Activated naive CD4-positive, alpha-beta T cell treated with anti-CD3 and anti-CD28 coated beads for 36 hours (primary cell): ENCODE measurements at regions not wholly inside any gene's neighbourhood (a gene's known extent, or its start where the extent isn't known, plus 50 kb on each side); places are given as distances from the start of the nearest gene placed in this dataset.

ENCODE experiments used
- CTCF ChIA-PET: fragments of 350-600 bp; sonication (Branson Sonifier 250); formaldehyde crosslinking; loops from one replicate; lab custom pipeline; 2021; ENCODE audit warnings: antibody characterized with exemption; lab: Charles Lee
- DNase-seq: peaks from one replicate; pipeline ENCODE4 v3.0.0-alpha.2; 2020
- H3K27ac Mint-ChIP-seq: one replicate; pipeline ENCODE4 v1.8.0; 2021; ENCODE audit warnings: mild to moderate bottlenecking, mixed read lengths
- H3K27me3 Mint-ChIP-seq: one replicate; pipeline ENCODE4 v1.8.0; 2021; ENCODE audit warnings: low read depth, mixed read lengths
- H3K36me3 Mint-ChIP-seq: one replicate; pipeline ENCODE4 v1.8.0; 2021; ENCODE audit warnings: low read depth, mixed read lengths
- H3K4me1 Mint-ChIP-seq: one replicate; pipeline ENCODE4 v1.8.0; 2021; ENCODE audit warnings: low read depth, mixed read lengths
- H3K4me3 Mint-ChIP-seq: one replicate; pipeline ENCODE4 v1.8.0; 2021; ENCODE audit warnings: mild to moderate bottlenecking, moderate library complexity, mixed read lengths
- H3K9me3 Mint-ChIP-seq: one replicate; pipeline ENCODE4 v1.8.0; 2021; ENCODE audit warnings: mixed read lengths
- intact Hi-C: fragments of 100-400 bp; cut with micrococcal nuclease; formaldehyde crosslinking; loops from one replicate; pipeline ENCODE4 v1.15.1; 2023

- Mint-ChIP-seq H3K27ac (no peak overlapping the region), H3K9me3 (no peaks in the 10 kb centered on the region), H3K4me1 (no peaks in the 10 kb centered on the region), H3K4me3 (no peak overlapping the region), H3K27me3 (peaks cover 12% of the 10 kb centered on the region), H3K36me3 (no peaks in the 10 kb centered on the region)
- no peak for DNase-seq
- CTCF ChIA-PET, result no interaction called here
- intact Hi-C loops, result no loop called here
Measured at GRCh38 chr11:112769170-112769569, 192.1 kb upstream of the NCAM1 start.

- H3K36me3 Mint-ChIP-seq, result no peaks in the 10 kb centered on the region
- H3K4me1 Mint-ChIP-seq, result no peaks in the 10 kb centered on the region
- no peak for DNase-seq
- CTCF ChIA-PET, result no interaction called here
- peaks cover 12% of the 10 kb centered on the region for H3K27me3 Mint-ChIP-seq
- no peak overlapping the region for H3K4me3 Mint-ChIP-seq
- no peaks in the 10 kb centered on the region for H3K9me3 Mint-ChIP-seq
- intact Hi-C loops, result no loop called here
- no peak overlapping the region for H3K27ac Mint-ChIP-seq
Measured at GRCh38 chr11:112769584-112769983, 191.6 kb upstream of the NCAM1 start.

- Mint-ChIP-seq H3K27ac (no peak overlapping the region), H3K27me3 (peaks cover 12% of the 10 kb centered on the region), H3K36me3 (no peaks in the 10 kb centered on the region)
Measured at GRCh38 chr11:112770033-112770432, 191.2 kb upstream of the NCAM1 start.

GRCh38 chr11:112770487-112770886 is 190.7 kb upstream of the NCAM1 start:
- intact Hi-C loops, result no loop called here
- peaks cover 12% of the 10 kb centered on the region for H3K27me3 Mint-ChIP-seq
- CTCF ChIA-PET, result no interaction called here
- H3K4me1 Mint-ChIP-seq, result no peaks in the 10 kb centered on the region
- H3K36me3 Mint-ChIP-seq, result no peaks in the 10 kb centered on the region
- no peak for DNase-seq
- no peak overlapping the region for H3K27ac Mint-ChIP-seq
- H3K9me3 Mint-ChIP-seq, result no peaks in the 10 kb centered on the region
- H3K4me3 Mint-ChIP-seq, result no peak overlapping the region

More at GRCh38 chr11:112770033-112770432, 191.2 kb upstream of the NCAM1 start:
- no peaks in the 10 kb centered on the region for H3K9me3 Mint-ChIP-seq
- CTCF ChIA-PET, result no interaction called here
- DNase-seq, result no peak
- intact Hi-C loops, result no loop called here
- no peak overlapping the region for H3K4me3 Mint-ChIP-seq
- no peaks in the 10 kb centered on the region for H3K4me1 Mint-ChIP-seq

GRCh38 chr11:112771851-112772250 is 189.4 kb upstream of the NCAM1 start:
- no peak for DNase-seq
- Mint-ChIP-seq H3K9me3 (no peaks in the 10 kb centered on the region), H3K36me3 (no peaks in the 10 kb centered on the region), H3K27ac (no peak overlapping the region), H3K4me3 (no peak overlapping the region), H3K27me3 (peaks cover 9% of the 10 kb centered on the region), H3K4me1 (no peaks in the 10 kb centered on the region)
- CTCF ChIA-PET, result no interaction called here
- intact Hi-C loops, result no loop called here

- CTCF ChIA-PET, result interaction anchor here (1.3 kb wide), 1 partner anchor 185 kb away, joined by 4 read pairs; no protein-coding TSS in a partner anchor
- no peak overlapping the region for H3K4me3 Mint-ChIP-seq
Measured at GRCh38 chr11:112773264-112773663, 188.0 kb upstream of the NCAM1 start.

GRCh38 chr11:112776834-112777233 is 184.4 kb upstream of the NCAM1 start:
- Mint-ChIP-seq H3K27ac (no peak overlapping the region), H3K36me3 (no peaks in the 10 kb centered on the region), H3K9me3 (no peaks in the 10 kb centered on the region), H3K4me3 (no peak overlapping the region), H3K27me3 (peaks cover 11% of the 10 kb centered on the region), H3K4me1 (no peaks in the 10 kb centered on the region)
- no peak for DNase-seq
- intact Hi-C loops, result no loop called here
- CTCF ChIA-PET, result no interaction called here

More at GRCh38 chr11:112773264-112773663, 188.0 kb upstream of the NCAM1 start:
- Mint-ChIP-seq H3K9me3 (no peaks in the 10 kb centered on the region), H3K27ac (no peak overlapping the region), H3K27me3 (peaks cover 9% of the 10 kb centered on the region), H3K36me3 (no peaks in the 10 kb centered on the region), H3K4me1 (no peaks in the 10 kb centered on the region)
- intact Hi-C loops, result no loop called here
- DNase-seq, result no peak

GRCh38 chr11:112777283-112777751 is 183.9 kb upstream of the NCAM1 start:
- no peaks in the 10 kb centered on the region for H3K36me3 Mint-ChIP-seq
- no peak for DNase-seq
- no peaks in the 10 kb centered on the region for H3K4me1 Mint-ChIP-seq
- H3K27me3 Mint-ChIP-seq, result peaks cover 12% of the 10 kb centered on the region
- CTCF ChIA-PET, result no interaction called here
- H3K4me3 Mint-ChIP-seq, result no peak overlapping the region
- intact Hi-C loops, result no loop called here
- H3K27ac Mint-ChIP-seq, result no peak overlapping the region
- H3K9me3 Mint-ChIP-seq, result no peaks in the 10 kb centered on the region

GRCh38 chr11:112778091-112778876 is 182.9 kb upstream of the NCAM1 start:
- no peak for DNase-seq
- Mint-ChIP-seq H3K27ac (no peak overlapping the region), H3K27me3 (peaks cover 8% of the 10 kb centered on the region), H3K4me1 (no peaks in the 10 kb centered on the region), H3K9me3 (no peaks in the 10 kb centered on the region), H3K4me3 (no peak overlapping the region), H3K36me3 (no peaks in the 10 kb centered on the region)
- CTCF ChIA-PET, result no interaction called here
- intact Hi-C loops, result no loop called here

GRCh38 chr11:112778877-112779266 is 182.3 kb upstream of the NCAM1 start:
- Mint-ChIP-seq H3K4me1 (no peaks in the 10 kb centered on the region), H3K4me3 (no peak overlapping the region), H3K9me3 (no peaks in the 10 kb centered on the region), H3K36me3 (no peaks in the 10 kb centered on the region), H3K27ac (no peak overlapping the region), H3K27me3 (peaks cover 4% of the 10 kb centered on the region)
- no peak for DNase-seq
- intact Hi-C loops, result no loop called here
- CTCF ChIA-PET, result no interaction called here

GRCh38 chr11:112780351-112781087 is 180.7 kb upstream of the NCAM1 start:
- Mint-ChIP-seq H3K9me3 (no peaks in the 10 kb centered on the region), H3K4me3 (no peak overlapping the region), H3K27ac (no peak overlapping the region), H3K27me3 (peaks cover 8% of the 10 kb centered on the region), H3K36me3 (no peaks in the 10 kb centered on the region), H3K4me1 (no peaks in the 10 kb centered on the region)
- no peak for DNase-seq
- intact Hi-C loops, result no loop called here
- CTCF ChIA-PET, result no interaction called here

- Mint-ChIP-seq H3K9me3 (no peaks in the 10 kb centered on the region), H3K27me3 (peaks cover 18% of the 10 kb centered on the region), H3K27ac (no peak overlapping the region), H3K4me1 (no peaks in the 10 kb centered on the region), H3K36me3 (no peaks in the 10 kb centered on the region), H3K4me3 (no peak overlapping the region)
- CTCF ChIA-PET, result no interaction called here
- intact Hi-C loops, result no loop called here
- DNase-seq, result no peak
Measured at GRCh38 chr11:112783945-112784322, 177.3 kb upstream of the NCAM1 start.
